Activated naive CD4-positive, alpha-beta T cell treated with anti-CD3 and anti-CD28 coated beads for 36 hours (primary cell): ENCODE measurements at regions not wholly inside any gene's neighbourhood (a gene's known extent, or its start where the extent isn't known, plus 50 kb on each side); places are given as distances from the start of the nearest gene placed in this dataset.

ENCODE experiments used
- CTCF ChIA-PET: fragments of 350-600 bp; sonication (Branson Sonifier 250); formaldehyde crosslinking; loops from one replicate; lab custom pipeline; 2021; ENCODE audit warnings: antibody characterized with exemption; lab: Charles Lee
- DNase-seq: peaks from one replicate; pipeline ENCODE4 v3.0.0-alpha.2; 2020
- H3K27ac Mint-ChIP-seq: one replicate; pipeline ENCODE4 v1.8.0; 2021; ENCODE audit warnings: mild to moderate bottlenecking, mixed read lengths
- H3K27me3 Mint-ChIP-seq: one replicate; pipeline ENCODE4 v1.8.0; 2021; ENCODE audit warnings: low read depth, mixed read lengths
- H3K36me3 Mint-ChIP-seq: one replicate; pipeline ENCODE4 v1.8.0; 2021; ENCODE audit warnings: low read depth, mixed read lengths
- H3K4me1 Mint-ChIP-seq: one replicate; pipeline ENCODE4 v1.8.0; 2021; ENCODE audit warnings: low read depth, mixed read lengths
- H3K4me3 Mint-ChIP-seq: one replicate; pipeline ENCODE4 v1.8.0; 2021; ENCODE audit warnings: mild to moderate bottlenecking, moderate library complexity, mixed read lengths
- H3K9me3 Mint-ChIP-seq: one replicate; pipeline ENCODE4 v1.8.0; 2021; ENCODE audit warnings: mixed read lengths
- intact Hi-C: fragments of 100-400 bp; cut with micrococcal nuclease; formaldehyde crosslinking; loops from one replicate; pipeline ENCODE4 v1.15.1; 2023

DNA sequence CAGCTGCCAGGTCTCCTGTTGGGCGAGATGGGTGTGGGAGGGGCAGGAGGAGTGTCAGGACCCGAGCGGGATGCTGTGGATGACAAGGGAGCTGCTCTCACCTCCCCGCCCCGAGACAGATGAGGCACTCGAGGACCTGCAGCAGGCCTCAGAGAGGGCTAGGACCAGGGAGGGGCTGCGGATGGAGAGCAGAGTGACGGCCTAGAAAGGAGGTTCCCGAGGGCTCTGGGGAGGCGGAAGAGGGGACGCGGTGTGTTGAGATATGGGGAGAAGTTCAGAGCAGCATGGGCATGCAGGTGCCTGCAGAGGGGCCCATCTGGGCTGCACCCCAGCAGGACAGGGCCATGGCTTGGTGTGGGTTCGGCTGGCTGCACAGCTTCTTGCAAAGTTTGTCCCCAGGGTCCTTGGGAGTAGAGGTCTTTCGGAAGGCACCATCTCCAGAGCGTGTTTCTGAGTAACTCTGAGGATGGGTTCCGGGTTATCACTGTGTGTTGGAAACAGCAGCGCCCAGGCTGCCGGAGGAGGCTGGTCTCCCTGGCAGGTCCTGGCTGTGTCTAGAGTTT lies 104.6 kb downstream of the PAX1 start:
- intact Hi-C loops, result loop anchor here (5.0 kb wide), 1 partner anchor 297 kb away; no protein-coding TSS in a partner anchor
- H3K27ac Mint-ChIP-seq, result no peak overlapping the region
- no peaks in the 10 kb centered on the region for H3K4me1 Mint-ChIP-seq
- CTCF ChIA-PET, result interaction anchor here (0.6 kb wide), 1 partner anchor 9 kb away, joined by 3 read pairs; no protein-coding TSS in a partner anchor
- peaks cover 4% of the 10 kb centered on the region for H3K27me3 Mint-ChIP-seq
- no peaks in the 10 kb centered on the region for H3K36me3 Mint-ChIP-seq
- no peak overlapping the region for H3K4me3 Mint-ChIP-seq
- peaks cover 5% of the 10 kb centered on the region for H3K9me3 Mint-ChIP-seq
- no peak for DNase-seq

DNA sequence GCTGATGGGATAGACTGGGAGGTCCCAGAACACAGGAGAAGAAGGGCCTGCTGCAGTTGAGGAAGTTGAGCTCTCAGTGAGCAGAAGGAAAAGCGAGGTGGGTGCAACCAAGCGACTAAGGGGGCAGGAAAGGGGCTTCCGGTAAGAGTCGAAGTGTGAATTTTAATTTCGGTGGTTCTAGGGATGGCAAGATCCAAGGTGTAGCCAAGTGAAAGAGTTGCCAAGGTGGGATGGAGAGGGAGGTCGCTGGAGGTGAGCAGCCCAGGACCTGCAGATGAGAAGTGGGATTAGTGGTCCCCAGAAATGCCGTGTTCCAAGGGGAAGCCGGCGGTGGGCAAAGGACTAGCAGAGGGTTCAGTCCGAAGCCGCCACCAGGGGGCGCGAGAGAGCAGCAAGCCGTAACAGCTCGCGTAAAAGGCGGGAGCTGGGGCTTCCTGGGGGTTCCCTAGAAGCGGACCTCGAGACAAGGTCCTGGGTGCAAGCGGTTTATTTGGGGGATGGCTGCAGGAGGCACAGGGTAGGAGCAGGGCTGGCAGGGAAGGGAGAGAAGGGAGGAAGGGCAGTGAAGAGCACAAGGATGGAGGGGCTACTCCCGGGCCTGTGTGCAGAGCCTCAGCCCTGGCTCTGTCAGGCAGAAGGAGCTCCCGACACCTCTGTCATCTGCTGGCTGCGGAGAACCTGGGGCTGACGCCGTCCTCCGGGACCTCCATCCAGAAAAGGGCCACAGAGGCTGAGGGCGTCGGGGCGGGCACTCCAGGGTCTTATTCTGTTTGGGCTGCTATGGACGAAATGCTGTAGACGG lies 103.6 kb downstream of the PAX1 start:
- CTCF ChIA-PET, result no interaction called here
- Mint-ChIP-seq H3K4me3 (no peak overlapping the region), H3K27me3 (peaks cover 4% of the 10 kb centered on the region), H3K4me1 (no peaks in the 10 kb centered on the region), H3K27ac (no peak overlapping the region), H3K9me3 (peaks cover 5% of the 10 kb centered on the region), H3K36me3 (no peaks in the 10 kb centered on the region)
- intact Hi-C loops, result loop anchor here (5.0 kb wide), 1 partner anchor 298 kb away; no protein-coding TSS in a partner anchor
- DNase-seq, result peak; percentile 54

DNA sequence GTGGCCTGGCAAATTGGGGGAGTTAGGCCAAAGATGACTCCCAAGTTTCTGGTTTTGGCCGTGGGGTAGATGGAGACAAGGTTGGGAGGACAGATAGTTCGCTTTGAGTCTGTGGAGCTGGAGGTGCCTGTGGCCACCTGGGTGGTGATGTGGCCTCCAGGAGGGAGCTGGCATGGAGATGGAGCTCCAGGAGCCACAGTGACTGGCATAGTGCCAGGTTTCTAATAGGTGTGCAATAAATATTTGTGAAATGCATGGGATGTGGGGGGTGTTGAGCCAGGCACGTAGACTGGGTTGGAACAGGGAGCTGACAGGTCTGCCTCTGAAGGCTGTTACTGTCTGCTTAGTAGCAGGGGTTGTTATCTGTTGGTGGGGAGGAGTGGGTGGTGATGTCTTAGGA lies 102.7 kb downstream of the PAX1 start:
- no peak for DNase-seq
- intact Hi-C loops, result loop anchor here (5.0 kb wide), 1 partner anchor 299 kb away; no protein-coding TSS in a partner anchor
- Mint-ChIP-seq H3K27me3 (peaks cover 4% of the 10 kb centered on the region), H3K27ac (no peak overlapping the region), H3K4me1 (no peaks in the 10 kb centered on the region), H3K36me3 (no peaks in the 10 kb centered on the region), H3K4me3 (no peak overlapping the region), H3K9me3 (peaks cover 5% of the 10 kb centered on the region)
- CTCF ChIA-PET, result no interaction called here

DNA sequence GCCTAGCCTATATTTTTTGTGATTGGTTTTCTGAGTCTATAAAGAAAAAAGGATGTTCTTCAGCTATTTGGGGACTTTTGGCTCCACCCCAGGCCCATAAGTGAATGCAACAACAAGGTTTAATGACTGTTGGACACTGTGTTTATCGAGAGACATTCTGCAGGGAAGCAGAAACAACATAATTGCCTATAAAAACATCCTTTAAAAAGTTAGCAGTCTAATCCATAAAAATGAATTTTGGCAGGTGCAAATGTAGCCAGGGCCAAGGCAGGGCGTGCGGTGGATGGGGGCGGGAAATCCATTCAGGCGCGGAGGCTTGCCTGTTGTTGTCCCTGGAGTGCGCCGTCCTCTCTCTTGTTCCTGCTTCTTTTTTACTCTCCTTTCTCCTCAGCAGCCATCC lies 99.3 kb downstream of the PAX1 start:
- intact Hi-C loops, result loop anchor here (5.0 kb wide), 1 partner anchor 302 kb away; no protein-coding TSS in a partner anchor

GRCh38 chr20:21801193-21801592 lies 95.7 kb downstream of the PAX1 start:
- H3K27me3 Mint-ChIP-seq, result peaks cover 7% of the 10 kb centered on the region
- H3K4me3 Mint-ChIP-seq, result no peak overlapping the region
- no peaks in the 10 kb centered on the region for H3K4me1 Mint-ChIP-seq
- peaks cover 7% of the 10 kb centered on the region for H3K9me3 Mint-ChIP-seq
- CTCF ChIA-PET, result no interaction called here
- H3K27ac Mint-ChIP-seq, result no peak overlapping the region
- DNase-seq, result no peak
- intact Hi-C loops, result no loop called here
- no peaks in the 10 kb centered on the region for H3K36me3 Mint-ChIP-seq

More for the DNA sequence above, 99.3 kb downstream of the PAX1 start:
- Mint-ChIP-seq H3K9me3 (peaks cover 5% of the 10 kb centered on the region), H3K4me3 (no peak overlapping the region), H3K36me3 (no peaks in the 10 kb centered on the region), H3K4me1 (no peaks in the 10 kb centered on the region), H3K27ac (no peak overlapping the region), H3K27me3 (peaks cover 4% of the 10 kb centered on the region)
- CTCF ChIA-PET, result no interaction called here
- no peak for DNase-seq

DNA sequence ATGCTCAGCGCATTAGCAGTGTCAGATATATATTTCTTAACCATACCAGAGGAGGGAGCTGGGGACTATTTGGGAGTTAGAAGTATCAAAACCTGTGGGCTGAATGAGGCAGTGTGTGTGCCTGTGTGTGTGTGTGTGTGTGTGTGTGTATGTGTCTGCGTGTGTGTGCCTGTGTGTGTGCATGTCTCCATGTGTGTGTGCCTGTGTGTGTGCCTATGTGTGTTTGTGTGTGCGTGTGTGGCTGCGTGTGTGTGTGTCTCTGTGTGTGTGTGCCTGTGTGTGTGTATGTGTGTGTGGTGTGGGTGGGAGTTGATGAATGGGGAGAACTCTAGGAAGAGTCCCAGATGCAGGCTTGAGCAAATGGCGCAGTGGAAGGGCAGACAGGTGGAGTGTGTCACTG lies 92.9 kb downstream of the PAX1 start:
- H3K36me3 Mint-ChIP-seq, result no peaks in the 10 kb centered on the region
- H3K4me1 Mint-ChIP-seq, result no peaks in the 10 kb centered on the region

GRCh38 chr20:21796059-21796458 lies 90.6 kb downstream of the PAX1 start:
- no peak overlapping the region for H3K27ac Mint-ChIP-seq
- intact Hi-C loops, result no loop called here
- no peak for DNase-seq
- CTCF ChIA-PET, result no interaction called here
- H3K4me3 Mint-ChIP-seq, result no peak overlapping the region
- no peaks in the 10 kb centered on the region for H3K36me3 Mint-ChIP-seq
- H3K27me3 Mint-ChIP-seq, result peaks cover 7% of the 10 kb centered on the region
- peaks cover 5% of the 10 kb centered on the region for H3K9me3 Mint-ChIP-seq
- H3K4me1 Mint-ChIP-seq, result no peaks in the 10 kb centered on the region

More for the DNA sequence above, 92.9 kb downstream of the PAX1 start:
- intact Hi-C loops, result no loop called here
- DNase-seq, result no peak
- Mint-ChIP-seq H3K27ac (no peak overlapping the region), H3K4me3 (no peak overlapping the region), H3K27me3 (peaks cover 7% of the 10 kb centered on the region), H3K9me3 (peaks cover 5% of the 10 kb centered on the region)
- CTCF ChIA-PET, result no interaction called here

- H3K4me1 Mint-ChIP-seq, result no peaks in the 10 kb centered on the region
- CTCF ChIA-PET, result no interaction called here
- H3K27ac Mint-ChIP-seq, result no peak overlapping the region
- intact Hi-C loops, result no loop called here
- peaks cover 2% of the 10 kb centered on the region for H3K9me3 Mint-ChIP-seq
- no peak for DNase-seq
- H3K36me3 Mint-ChIP-seq, result no peaks in the 10 kb centered on the region
- no peak overlapping the region for H3K4me3 Mint-ChIP-seq
- H3K27me3 Mint-ChIP-seq, result peaks cover 6% of the 10 kb centered on the region
Measured at GRCh38 chr20:21788082-21788481, 82.6 kb downstream of the PAX1 start.

GRCh38 chr20:21781446-21782075 lies 76.1 kb downstream of the PAX1 start:
- Mint-ChIP-seq H3K9me3 (peaks cover 7% of the 10 kb centered on the region), H3K27me3 (peaks cover 8% of the 10 kb centered on the region), H3K4me1 (no peaks in the 10 kb centered on the region), H3K27ac (no peak overlapping the region), H3K36me3 (no peaks in the 10 kb centered on the region), H3K4me3 (no peak overlapping the region)
- DNase-seq, result no peak
- intact Hi-C loops, result no loop called here
- CTCF ChIA-PET, result no interaction called here

- peaks cover 8% of the 10 kb centered on the region for H3K27me3 Mint-ChIP-seq
- DNase-seq, result no peak
- no peaks in the 10 kb centered on the region for H3K4me1 Mint-ChIP-seq
- CTCF ChIA-PET, result no interaction called here
- peaks cover 7% of the 10 kb centered on the region for H3K9me3 Mint-ChIP-seq
- no peaks in the 10 kb centered on the region for H3K36me3 Mint-ChIP-seq
- no peak overlapping the region for H3K27ac Mint-ChIP-seq
- intact Hi-C loops, result no loop called here
- no peak overlapping the region for H3K4me3 Mint-ChIP-seq
Measured at GRCh38 chr20:21780528-21780927, 75.1 kb downstream of the PAX1 start.
